ENCODE measurements at regions not wholly inside any gene's neighbourhood (a gene's known extent, or its start where the extent isn't known, plus 50 kb on each side); places are given as distances from the start of the nearest gene placed in this dataset.

DNA sequence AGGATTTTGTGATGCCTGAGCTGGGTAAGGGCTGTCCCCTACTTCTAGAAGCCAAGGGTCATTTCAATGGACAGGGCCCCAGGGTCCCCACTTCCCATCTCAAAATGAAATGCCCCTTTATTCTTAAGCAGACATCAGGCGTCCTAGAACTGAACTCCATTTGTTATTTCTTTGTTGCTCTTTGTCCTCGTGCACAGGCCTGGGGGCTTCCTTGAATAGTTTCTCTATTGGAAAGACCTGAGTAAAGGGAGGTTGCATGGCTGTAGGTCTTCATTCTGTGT, 311.4 kb upstream of the ZNF32 start:
- TF ChIP-seq, protein P1, sequence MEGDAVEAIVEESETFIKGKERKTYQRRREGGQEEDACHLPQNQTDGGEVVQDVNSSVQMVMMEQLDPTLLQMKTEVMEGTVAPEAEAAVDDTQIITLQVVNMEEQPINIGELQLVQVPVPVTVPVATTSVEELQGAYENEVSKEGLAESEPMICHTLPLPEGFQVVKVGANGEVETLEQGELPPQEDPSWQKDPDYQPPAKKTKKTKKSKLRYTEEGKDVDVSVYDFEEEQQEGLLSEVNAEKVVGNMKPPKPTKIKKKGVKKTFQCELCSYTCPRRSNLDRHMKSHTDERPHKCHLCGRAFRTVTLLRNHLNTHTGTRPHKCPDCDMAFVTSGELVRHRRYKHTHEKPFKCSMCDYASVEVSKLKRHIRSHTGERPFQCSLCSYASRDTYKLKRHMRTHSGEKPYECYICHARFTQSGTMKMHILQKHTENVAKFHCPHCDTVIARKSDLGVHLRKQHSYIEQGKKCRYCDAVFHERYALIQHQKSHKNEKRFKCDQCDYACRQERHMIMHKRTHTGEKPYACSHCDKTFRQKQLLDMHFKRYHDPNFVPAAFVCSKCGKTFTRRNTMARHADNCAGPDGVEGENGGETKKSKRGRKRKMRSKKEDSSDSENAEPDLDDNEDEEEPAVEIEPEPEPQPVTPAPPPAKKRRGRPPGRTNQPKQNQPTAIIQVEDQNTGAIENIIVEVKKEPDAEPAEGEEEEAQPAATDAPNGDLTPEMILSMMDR (conservative IDR thresholded peaks at IDR 0.05; ENCODE audit: low read length): no peak
- TF ChIP-seq EZH2phosphoT487 (IDR thresholded peaks at IDR 0.05; ENCODE audit: borderline replicate concordance): no peak
